Hepatic stellate cell (primary cell): ENCODE measurements at regions not wholly inside any gene's neighbourhood (a gene's known extent, or its start where the extent isn't known, plus 50 kb on each side); places are given as distances from the start of the nearest gene placed in this dataset.

Experiments
- DNase-seq: peaks from one replicate; pipeline ENCODE4 v3.0.0; 2011; ENCODE audit warnings: low spot score

- no peak for DNase-seq
These were observed 156.8 kb upstream of the BCL6 start for GRCh38 chr3:187902041-187902471.

GRCh38 chr3:187902936-187903335 is 157.7 kb upstream of the BCL6 start:
- no peak for DNase-seq

DNA sequence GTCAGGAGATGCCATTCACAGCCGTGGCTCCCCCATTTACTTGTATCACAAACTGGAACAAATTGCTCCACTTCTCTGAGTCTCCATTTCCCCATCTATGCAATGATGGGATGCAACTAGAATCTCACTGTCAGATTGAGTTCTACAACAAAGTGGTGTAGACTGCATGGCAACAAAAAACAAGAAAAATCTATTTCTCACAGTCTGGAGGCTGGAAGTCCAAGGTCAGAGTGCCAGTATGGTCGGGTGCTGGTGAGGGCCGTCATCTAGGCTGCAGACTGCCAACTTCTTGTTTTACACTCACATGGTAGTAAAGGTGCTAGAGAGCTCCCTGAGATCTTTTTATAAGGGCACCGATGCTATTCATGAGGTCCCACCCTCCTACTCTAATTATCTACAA is 158.4 kb upstream of the BCL6 start:
- DNase-seq, result no peak

- DNase-seq, result no peak
These were observed 161.1 kb upstream of the BCL6 start for GRCh38 chr3:187906416-187906815.

DNA sequence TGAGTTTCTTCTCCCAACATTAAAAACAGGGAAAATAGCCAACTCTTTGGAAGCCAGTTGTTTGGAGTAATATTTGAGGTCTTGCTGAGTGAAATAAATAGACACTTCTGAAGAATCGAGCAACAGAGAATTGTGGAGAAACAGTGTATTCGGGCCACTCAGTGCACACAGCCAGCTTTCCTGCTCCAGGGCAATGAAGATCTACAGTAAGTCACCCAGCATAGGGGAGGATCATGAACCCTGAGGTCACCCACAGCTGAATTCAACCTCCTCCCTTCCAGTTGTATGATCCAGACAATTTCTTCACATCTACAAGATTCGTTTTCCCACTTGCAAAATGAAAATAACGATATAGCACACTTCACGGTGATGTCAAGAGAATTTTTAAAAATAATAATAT is 161.7 kb upstream of the BCL6 start:
- no peak for DNase-seq

- DNase-seq, result no peak
These were observed 164.6 kb upstream of the BCL6 start for GRCh38 chr3:187909866-187910265.

DNA sequence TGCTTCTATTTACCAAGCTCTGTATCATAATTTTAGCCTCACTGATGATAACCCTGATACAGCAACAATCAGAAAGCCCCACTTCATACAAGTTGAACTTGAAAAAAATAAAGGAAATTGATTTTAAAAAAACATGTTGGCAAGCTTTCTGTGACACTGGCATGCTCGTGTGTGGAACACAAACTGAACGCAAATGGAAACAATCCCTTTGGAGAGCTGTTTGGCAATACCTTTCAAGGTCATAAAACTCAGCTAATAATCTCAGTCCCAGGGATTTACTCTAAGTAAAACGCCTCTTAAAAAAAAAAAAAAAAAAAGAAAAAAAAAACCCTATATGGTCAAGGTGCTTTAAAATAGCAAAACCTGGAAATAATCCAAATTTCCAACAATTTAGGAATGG is 166.7 kb upstream of the BCL6 start:
- DNase-seq, result no peak

- DNase-seq, result no peak
These were observed 168.4 kb upstream of the BCL6 start for GRCh38 chr3:187913617-187914033.

DNA sequence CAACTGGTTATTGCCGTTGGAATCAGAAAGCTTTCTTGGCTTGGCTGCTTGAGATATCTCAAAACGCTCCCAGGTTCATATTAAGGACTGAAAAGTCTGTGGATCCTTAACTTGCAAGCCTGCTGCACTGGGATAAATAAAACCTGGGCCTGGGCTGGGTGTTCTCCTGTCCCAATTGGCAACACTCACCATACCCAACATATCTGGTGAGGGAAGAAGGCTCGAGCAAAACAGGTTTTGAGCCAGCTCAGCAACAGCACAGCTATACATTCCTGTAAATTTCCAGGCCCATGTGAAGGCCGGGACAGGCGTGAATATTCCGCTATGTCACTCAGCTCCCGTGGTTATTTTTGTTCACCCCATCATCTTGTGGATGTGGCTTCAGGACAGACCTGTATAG is 169.0 kb upstream of the BCL6 start:
- DNase-seq, result no peak

- DNase-seq, result no peak
These were observed 170.8 kb upstream of the BCL6 start for GRCh38 chr3:187916072-187916471.

DNA sequence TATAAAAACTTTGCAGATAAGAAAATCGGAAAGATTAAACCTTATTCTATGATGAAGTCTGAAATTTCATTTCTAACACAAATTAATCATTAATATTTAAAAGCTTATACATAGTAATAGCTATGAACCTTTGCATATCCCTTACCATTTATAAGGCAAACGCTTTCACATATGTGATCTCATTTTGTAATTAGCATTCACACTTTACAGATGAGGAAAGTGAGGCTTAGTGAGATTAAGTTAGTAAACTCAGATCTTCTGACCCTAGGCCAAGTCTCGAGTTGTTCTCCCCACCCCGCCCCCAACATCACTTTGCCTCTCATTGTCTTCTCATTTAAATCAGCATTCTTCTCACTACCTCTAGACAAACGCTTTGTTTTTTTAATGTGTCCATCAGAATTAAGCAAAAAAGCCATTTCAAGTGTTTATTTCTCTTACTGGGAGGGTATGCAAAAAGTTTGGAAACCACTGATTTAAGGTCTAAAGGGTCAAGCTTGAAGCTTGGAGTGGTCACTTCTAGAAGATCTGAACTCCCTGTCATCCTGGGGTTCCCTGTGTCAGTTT is 172.9 kb upstream of the BCL6 start:
- no peak for DNase-seq

DNA sequence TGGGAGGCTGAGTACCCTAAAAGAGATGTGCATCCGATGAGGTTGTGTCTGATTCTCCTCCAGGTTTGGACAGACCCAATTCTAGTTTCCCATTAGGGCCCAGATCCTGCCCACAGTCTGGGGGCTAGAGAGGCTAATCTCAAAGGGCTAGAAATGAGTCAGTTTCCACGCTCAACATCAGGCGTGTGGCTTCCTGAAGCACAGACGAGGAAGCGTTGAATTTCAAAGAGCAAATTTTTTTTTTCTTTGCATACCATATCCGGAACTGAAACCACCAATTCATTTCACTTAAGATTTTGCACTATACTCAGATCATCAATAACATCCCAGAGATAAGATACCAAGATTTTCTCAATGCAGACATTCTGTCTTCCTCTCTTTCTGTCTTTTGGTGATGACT is 173.8 kb upstream of the BCL6 start:
- DNase-seq, result no peak

GRCh38 chr3:187919544-187919943 is 174.3 kb upstream of the BCL6 start:
- DNase-seq, result no peak

DNA sequence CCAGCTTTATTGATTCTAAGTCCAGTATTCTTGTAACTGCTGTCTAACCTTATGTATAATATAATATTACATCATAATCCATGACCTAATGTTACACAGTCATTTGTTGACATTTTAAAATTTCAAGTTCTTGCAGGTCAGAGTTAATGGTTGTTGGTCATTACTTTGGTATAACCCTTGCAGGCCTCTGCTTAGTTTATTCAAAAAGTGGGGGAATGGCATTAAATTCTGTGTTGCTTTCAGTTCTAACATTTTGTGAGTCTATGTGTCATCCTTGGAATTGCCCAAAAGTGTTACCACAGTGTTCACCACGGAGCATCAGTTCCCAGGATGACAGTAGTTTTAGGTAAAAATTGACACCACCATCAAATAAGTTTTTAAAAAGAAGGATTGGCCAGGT is 174.8 kb upstream of the BCL6 start:
- DNase-seq, result no peak

- DNase-seq, result no peak
These were observed 175.6 kb upstream of the BCL6 start for GRCh38 chr3:187920913-187921312.

GRCh38 chr3:187921391-187922074 is 176.3 kb upstream of the BCL6 start:
- no peak for DNase-seq

GRCh38 chr3:187922704-187923416 is 177.6 kb upstream of the BCL6 start:
- peak; percentile 29 for DNase-seq

DNA sequence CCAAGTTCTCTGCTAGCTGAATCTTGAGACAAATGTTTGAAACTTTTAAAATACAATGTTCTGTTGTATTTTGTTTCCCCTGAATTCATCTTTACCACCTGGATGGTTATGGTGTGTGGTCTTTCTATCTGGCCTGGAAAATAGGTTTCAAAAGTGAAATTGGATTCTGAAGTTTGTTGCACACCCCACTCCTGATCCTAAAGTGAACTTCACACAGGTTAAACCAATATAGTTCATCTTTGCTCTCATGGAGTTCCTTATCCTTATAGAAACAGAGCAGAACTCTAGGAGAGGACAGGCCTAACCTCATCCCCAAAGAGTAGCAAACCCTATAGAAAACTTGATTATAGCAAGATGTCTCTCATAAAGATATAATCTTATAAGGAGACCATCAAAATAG is 179.4 kb upstream of the BCL6 start:
- no peak for DNase-seq

DNA sequence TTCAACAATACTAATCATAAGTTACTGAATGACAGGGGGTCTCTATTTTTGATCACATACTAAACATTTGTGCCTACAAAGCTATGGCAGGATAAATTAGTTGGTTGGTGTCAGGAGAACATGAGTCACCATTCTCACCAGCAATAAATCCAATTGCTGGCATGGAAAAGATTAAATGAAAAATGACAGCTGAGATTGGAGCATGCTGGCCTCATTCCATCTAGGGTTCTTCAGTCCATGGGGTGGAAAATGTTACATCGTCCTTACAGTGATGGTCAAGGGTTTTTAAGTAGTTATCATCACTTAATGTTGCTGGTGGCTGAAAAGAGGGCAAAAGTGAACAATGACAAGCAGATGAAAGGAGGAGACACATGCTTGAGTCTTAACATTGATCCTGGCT is 180.1 kb upstream of the BCL6 start:
- DNase-seq, result no peak

DNA sequence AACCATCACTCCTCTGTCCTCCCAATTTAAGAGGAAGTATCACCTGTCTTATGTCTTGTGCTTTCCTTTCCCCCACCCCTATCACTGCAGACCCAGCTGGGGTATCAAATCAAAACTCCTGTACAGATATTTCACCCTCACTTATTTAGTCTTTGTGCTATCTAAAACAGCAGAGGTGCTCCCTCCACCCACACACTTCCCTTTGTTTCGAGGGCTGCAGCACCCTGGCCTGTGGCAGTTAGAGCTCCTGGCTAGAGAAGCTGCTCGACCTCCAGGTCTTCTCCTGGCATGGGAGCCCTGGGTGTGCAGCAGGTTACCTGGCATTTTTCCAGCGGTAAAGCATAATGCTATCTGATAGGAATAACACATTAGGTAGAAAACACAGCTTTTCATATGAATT is 181.4 kb upstream of the BCL6 start:
- DNase-seq, result no peak

DNA sequence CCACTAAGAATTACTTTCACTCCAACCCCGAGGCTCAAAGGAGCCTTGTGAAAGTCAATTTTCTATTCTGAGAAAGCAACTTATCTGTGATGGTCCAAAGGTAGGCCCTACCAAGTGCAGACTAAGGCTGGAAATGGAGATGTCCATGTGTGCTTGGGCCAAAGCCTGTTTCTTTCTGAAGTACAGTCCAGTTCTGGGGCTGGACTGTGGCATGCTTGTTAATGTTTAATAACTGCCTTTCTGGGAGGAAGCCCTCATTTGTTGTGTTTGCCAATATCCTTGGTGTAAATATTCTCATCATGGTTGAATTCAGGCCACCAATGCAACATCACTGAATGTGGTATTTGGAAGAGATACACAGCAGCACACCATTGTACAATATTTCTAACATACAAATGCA is 182.3 kb upstream of the BCL6 start:
- no peak for DNase-seq

- DNase-seq, result no peak
These were observed 184.0 kb upstream of the BCL6 start for GRCh38 chr3:187929112-187929816.

DNA sequence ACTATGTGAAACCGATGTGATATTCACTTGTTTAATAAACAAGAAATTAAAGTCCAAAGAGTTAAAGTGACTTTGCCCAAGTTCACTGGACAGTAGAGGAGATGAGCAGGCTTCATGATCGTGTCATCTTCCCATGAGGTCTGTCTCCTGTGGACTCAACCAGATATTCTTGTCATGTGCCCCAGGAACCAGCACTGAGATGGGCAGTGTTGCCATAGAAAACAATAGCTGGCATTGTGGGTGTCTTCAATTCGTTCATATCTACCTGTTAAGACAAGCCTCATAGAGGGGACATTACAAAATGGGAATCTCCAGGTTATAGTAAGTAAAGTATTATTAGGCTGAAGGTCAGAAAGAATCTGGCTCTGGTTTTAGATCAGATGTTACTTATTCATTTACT is 184.8 kb upstream of the BCL6 start:
- no peak for DNase-seq
